ENCODE measurements at regions not wholly inside any gene's neighbourhood (a gene's known extent, or its start where the extent isn't known, plus 50 kb on each side); places are given as distances from the start of the nearest gene placed in this dataset.

DNA sequence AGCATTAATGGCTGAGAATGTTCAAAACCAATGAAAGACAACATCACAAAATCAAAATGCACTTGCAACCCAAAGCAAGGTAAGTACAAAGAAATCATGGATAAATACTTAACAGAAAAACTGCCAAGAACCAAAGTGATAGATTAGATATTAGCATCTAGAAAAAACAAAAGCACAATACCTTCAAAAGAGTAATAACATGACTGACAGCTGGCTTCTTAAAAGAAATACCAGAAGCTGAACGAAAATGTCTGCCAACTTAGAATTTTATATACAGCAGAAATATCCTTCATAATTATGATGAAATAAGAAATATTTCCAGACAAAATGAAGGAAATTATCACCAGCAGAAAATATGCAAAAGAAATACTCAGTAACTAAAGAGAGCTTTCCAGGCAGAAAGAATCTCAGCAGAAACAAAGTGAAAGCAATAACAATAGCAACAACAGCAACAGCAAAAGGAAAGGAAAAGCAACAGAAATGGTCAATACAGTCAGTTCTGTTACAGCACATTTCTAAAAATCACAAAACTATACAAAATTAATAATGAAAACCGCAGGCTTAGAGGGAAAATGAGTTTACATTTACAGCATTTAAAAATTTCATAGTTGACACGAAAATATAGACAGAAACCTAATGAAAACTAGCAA, 121.5 kb upstream of the MAN1A1 start:
- DNase-seq (ENCODE audit: low read depth, low spot score) (no peak), FAIRE-seq (no peak)
- Histone ChIP-seq H3K27me3 (ENCODE audit: control insufficient read depth, extremely low read depth, insufficient read depth, low read length) (no peaks in the 10 kb centered on the region), H3K9ac (ENCODE audit: control insufficient read depth, extremely low read depth, insufficient read depth, low read length) (no peak overlapping the region), H3K4me3 (ENCODE audit: control insufficient read depth in 2 of 3, extremely low read depth in 1 of 3, insufficient read depth in 2 of 3, low read depth in 1 of 3, low read length in 3 of 3) (no peak overlapping the region), H4K20me1 (ENCODE audit: control insufficient read depth, extremely low read depth, insufficient read depth, low read length) (no peaks in the 10 kb centered on the region), H3K27ac (ENCODE audit: control insufficient read depth, insufficient read depth, low read length) (no peak overlapping the region), H3K9me3 (ENCODE audit: control insufficient read depth, low read depth, low read length) (no peaks in the 10 kb centered on the region), H2AFZ (ENCODE audit: control insufficient read depth, low read length) (peak overlapping the region; percentile 47), H3K9me1 (ENCODE audit: control insufficient read depth, extremely low read depth, insufficient read depth, low read length) (no peaks in the 10 kb centered on the region), H3K4me2 (ENCODE audit: control insufficient read depth, extremely low read depth, insufficient read depth, low read depth, low read length) (no peak overlapping the region), H3K79me2 (ENCODE audit: control insufficient read depth, insufficient read depth, low read length) (no peaks in the 10 kb centered on the region), H3K4me1 (ENCODE audit: control insufficient read depth, extremely low read depth, insufficient read depth, low read length) (no peaks in the 10 kb centered on the region), H3K36me3 (ENCODE audit: control insufficient read depth in 2 of 2, extremely low read depth in 1 of 2, insufficient read depth in 2 of 2, low read length in 2 of 2) (no peaks in the 10 kb centered on the region)
- dilution Hi-C loops (cut with MboI; ENCODE audit: extremely low pct_ligation_motif_present, low sequenced_read_pairs): no loop called here
- TF ChIP-seq, protein P1, sequence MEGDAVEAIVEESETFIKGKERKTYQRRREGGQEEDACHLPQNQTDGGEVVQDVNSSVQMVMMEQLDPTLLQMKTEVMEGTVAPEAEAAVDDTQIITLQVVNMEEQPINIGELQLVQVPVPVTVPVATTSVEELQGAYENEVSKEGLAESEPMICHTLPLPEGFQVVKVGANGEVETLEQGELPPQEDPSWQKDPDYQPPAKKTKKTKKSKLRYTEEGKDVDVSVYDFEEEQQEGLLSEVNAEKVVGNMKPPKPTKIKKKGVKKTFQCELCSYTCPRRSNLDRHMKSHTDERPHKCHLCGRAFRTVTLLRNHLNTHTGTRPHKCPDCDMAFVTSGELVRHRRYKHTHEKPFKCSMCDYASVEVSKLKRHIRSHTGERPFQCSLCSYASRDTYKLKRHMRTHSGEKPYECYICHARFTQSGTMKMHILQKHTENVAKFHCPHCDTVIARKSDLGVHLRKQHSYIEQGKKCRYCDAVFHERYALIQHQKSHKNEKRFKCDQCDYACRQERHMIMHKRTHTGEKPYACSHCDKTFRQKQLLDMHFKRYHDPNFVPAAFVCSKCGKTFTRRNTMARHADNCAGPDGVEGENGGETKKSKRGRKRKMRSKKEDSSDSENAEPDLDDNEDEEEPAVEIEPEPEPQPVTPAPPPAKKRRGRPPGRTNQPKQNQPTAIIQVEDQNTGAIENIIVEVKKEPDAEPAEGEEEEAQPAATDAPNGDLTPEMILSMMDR (optimal IDR thresholded peaks at IDR 0.05 in 1 of 3, IDR thresholded peaks at IDR 0.05 in 1 of 3, conservative IDR thresholded peaks at IDR 0.05 in 1 of 3; ENCODE audit: extremely low read depth in 1 of 3, insufficient read depth in 2 of 3, low read length in 3 of 3): no peak
- TF ChIP-seq EZH2 (IDR thresholded peaks at IDR 0.05; ENCODE audit: low read length): no peak

DNA sequence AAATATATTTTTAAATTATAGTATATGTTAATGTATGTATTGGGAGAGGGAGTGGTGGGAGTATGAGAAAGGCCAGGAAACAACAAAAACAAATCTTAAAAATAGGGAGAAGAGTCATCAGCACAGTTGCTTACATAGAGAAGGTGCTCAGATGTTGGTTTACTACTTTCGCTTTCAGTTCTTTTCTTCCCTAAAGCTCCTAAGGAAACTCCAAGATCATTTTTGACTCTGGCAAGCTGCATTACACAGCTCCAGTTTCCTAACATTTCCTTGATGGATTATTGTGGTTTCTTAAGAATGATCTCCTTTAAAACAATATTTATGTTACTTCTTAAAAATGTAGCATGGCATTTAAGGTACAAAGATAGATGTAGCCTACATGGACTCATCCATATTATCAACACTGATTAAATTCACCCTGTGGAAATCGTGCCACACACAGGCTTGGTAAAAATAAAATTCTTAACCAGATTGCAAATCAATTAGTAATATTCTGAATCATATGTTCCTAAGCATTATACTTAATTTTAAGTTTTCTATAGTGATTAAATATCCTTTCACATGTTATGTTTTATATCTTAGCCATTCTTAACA, 118.0 kb upstream of the MAN1A1 start:
- H4K20me1 ChIP-seq (ENCODE audit: control insufficient read depth, extremely low read depth, insufficient read depth, low read length): no peaks in the 10 kb centered on the region
- H3K9me1 ChIP-seq (ENCODE audit: control insufficient read depth, extremely low read depth, insufficient read depth, low read length): no peaks in the 10 kb centered on the region
- peak overlapping the region; percentile 79 for H2AFZ ChIP-seq (ENCODE audit: control insufficient read depth, low read length)
- no peaks in the 10 kb centered on the region for H3K79me2 ChIP-seq (ENCODE audit: control insufficient read depth, insufficient read depth, low read length)
- no peak for TF ChIP-seq EZH2 (IDR thresholded peaks at IDR 0.05; ENCODE audit: low read length)
- TF ChIP-seq, protein P1 (optimal IDR thresholded peaks at IDR 0.05 in 1 of 3, IDR thresholded peaks at IDR 0.05 in 1 of 3, conservative IDR thresholded peaks at IDR 0.05 in 1 of 3; ENCODE audit: extremely low read depth in 1 of 3, insufficient read depth in 2 of 3, low read length in 3 of 3): no peak
- no peaks in the 10 kb centered on the region for H3K27me3 ChIP-seq (ENCODE audit: control insufficient read depth, extremely low read depth, insufficient read depth, low read length)
- no peak overlapping the region for H3K9ac ChIP-seq (ENCODE audit: control insufficient read depth, extremely low read depth, insufficient read depth, low read length)
- H3K9me3 ChIP-seq (ENCODE audit: control insufficient read depth, low read depth, low read length): no peaks in the 10 kb centered on the region
- H3K4me3 ChIP-seq (ENCODE audit: control insufficient read depth in 2 of 3, extremely low read depth in 1 of 3, insufficient read depth in 2 of 3, low read depth in 1 of 3, low read length in 3 of 3): peak overlapping the region in 2 of 3 experiments; percentile 16 to 48
- DNase-seq (ENCODE audit: low read depth, low spot score) (no peak), FAIRE-seq (peak; percentile 41)
- peak overlapping the region; percentile 78 for H3K4me2 ChIP-seq (ENCODE audit: control insufficient read depth, extremely low read depth, insufficient read depth, low read depth, low read length)
- H3K36me3 ChIP-seq (ENCODE audit: control insufficient read depth in 2 of 2, extremely low read depth in 1 of 2, insufficient read depth in 2 of 2, low read length in 2 of 2): no peaks in the 10 kb centered on the region
- no peaks in the 10 kb centered on the region for H3K4me1 ChIP-seq (ENCODE audit: control insufficient read depth, extremely low read depth, insufficient read depth, low read length)
- H3K27ac ChIP-seq (ENCODE audit: control insufficient read depth, insufficient read depth, low read length): no peak overlapping the region
- dilution Hi-C loops (cut with MboI; ENCODE audit: extremely low pct_ligation_motif_present, low sequenced_read_pairs): no loop called here

Data from keratinocyte (primary cell).